ENCODE measurements at regions not wholly inside any gene's neighbourhood (a gene's known extent, or its start where the extent isn't known, plus 50 kb on each side); places are given as distances from the start of the nearest gene placed in this dataset.

DNA sequence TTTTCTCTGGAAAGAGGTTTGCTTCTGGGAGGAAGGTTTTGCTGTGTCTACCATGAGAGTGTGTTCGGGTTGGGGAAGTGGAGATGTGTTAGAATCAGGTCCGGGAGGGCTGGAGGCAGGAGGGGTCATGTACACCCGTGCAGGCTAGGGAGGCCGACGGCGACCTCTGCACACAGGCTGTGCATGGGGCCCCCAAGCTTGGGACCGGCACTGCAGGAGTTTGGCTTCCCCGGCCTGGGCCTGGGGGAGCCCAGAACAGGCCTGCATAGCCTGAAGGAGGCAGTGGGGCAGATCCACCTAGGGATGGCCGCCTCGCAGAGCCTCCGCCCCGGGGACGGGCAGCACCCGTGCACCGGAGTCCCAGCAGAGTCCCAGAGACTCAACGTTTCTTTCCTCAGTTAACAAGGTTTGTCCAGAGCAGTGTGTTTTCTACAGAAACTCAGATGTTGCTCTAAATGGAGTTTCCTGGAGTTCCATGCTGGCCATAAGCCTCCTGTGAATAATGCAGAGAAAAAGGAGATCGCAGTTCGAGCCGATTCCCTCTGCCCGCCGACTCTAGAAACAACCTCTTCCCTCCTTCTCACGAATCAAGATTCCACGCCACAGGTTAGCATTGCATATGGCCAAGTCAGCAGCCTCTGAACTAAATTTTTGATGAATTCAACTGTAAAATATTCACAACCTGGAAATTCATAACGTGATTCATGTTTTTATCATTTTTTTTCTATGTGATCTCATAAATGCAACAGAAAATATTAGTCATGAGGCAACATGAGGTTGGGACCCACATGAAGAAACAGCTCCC lies 427.3 kb downstream of the BRD1 start:
- Histone ChIP-seq H3K27ac (no peak overlapping the region), H3K4me1 (replicated peaks in 1 of 2) (no peaks in the 10 kb centered on the region), H3K27me3 (peaks cover 14% of the 10 kb centered on the region), H3K4me3 (no peak overlapping the region), H3K36me3 (replicated peaks in 1 of 2) (no peaks in the 10 kb centered on the region), H3K9me3 (replicated peaks in 1 of 3) (no peaks in the 10 kb centered on the region)
- no peak for TF ChIP-seq CTCF (IDR thresholded peaks at IDR 0.05)
- TF ChIP-seq POLR2A (IDR thresholded peaks at IDR 0.05) = no peak
- DNase-seq = peak in 1 of 7 donors; percentile 15
- intact Hi-C loops (cut with DNase I) = no loop called here
- 71 to 79% (median 77%) methylated on average over 16 to 24 of the region's 24 CpGs for WGBS, 4 donors

DNA sequence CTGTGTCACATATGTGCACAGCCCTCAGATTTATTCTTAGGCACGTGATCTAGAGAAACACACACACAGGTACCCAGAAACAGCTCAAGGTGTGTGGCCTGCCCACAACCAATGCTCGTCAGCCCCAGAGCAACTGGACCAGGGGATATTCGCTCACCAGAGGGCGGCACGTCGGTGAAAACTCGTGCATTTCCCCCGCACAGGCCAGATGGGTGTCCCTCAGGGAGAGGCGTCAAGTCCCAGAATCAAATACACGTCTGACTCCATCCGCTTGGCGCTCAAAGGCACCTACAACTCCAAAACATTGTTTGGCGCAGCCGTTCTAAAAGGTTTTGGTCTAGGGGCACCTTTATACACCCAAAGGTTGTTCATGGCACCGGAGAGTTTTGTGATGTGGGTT lies 429.0 kb downstream of the BRD1 start:
- no peaks in the 10 kb centered on the region for H3K36me3 ChIP-seq (replicated peaks in 1 of 2)
- TF ChIP-seq POLR2A (IDR thresholded peaks at IDR 0.05) (no peak), CTCF (IDR thresholded peaks at IDR 0.05) (no peak)
- H3K4me3 ChIP-seq = no peak overlapping the region
- no peaks in the 10 kb centered on the region for H3K4me1 ChIP-seq (replicated peaks in 1 of 2)
- 75 to 89% (median 78%) methylated on average over 8 to 15 of the region's 15 CpGs for WGBS, 4 donors
- H3K9me3 ChIP-seq (replicated peaks in 1 of 3) = no peaks in the 10 kb centered on the region
- peak in 1 of 7 donors; percentile 20 for DNase-seq
- peaks cover 14% of the 10 kb centered on the region for H3K27me3 ChIP-seq
- intact Hi-C loops (cut with DNase I) = no loop called here
- no peak overlapping the region for H3K27ac ChIP-seq

DNA sequence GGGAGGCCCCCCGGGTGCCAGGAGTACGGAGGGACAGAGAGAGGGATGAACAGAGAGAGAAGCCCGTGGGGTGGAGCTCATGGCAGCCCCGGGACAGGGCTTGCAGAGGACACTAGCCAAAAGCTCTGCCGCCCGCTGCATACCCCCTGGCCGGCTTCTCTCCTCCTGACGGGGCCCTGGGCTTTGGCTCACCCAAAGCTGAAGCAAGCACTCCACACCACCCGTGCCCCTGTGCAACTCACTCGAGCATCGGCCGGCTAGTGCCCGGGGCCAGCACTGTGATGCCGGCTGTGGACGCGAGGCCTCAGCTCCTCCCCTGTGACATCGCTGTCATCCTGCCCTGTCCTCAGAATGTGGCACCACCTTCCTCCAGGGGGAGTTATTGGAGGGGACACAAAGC lies 429.6 kb downstream of the BRD1 start:
- Histone ChIP-seq H3K36me3 (replicated peaks in 1 of 2) (no peaks in the 10 kb centered on the region), H3K4me1 (replicated peaks in 1 of 2) (no peaks in the 10 kb centered on the region), H3K27ac (no peak overlapping the region), H3K4me3 (no peak overlapping the region), H3K9me3 (replicated peaks in 1 of 3) (no peaks in the 10 kb centered on the region), H3K27me3 (peaks cover 14% of the 10 kb centered on the region)
- DNase-seq = peak in 1 of 7 donors; percentile 17
- intact Hi-C loops (cut with DNase I) = no loop called here
- 76 to 100% (median 84%) methylated on average over 2 to 17 of the region's 17 CpGs for WGBS, 4 donors
- TF ChIP-seq POLR2A (IDR thresholded peaks at IDR 0.05) = no peak
- TF ChIP-seq CTCF (IDR thresholded peaks at IDR 0.05) = no peak

DNA sequence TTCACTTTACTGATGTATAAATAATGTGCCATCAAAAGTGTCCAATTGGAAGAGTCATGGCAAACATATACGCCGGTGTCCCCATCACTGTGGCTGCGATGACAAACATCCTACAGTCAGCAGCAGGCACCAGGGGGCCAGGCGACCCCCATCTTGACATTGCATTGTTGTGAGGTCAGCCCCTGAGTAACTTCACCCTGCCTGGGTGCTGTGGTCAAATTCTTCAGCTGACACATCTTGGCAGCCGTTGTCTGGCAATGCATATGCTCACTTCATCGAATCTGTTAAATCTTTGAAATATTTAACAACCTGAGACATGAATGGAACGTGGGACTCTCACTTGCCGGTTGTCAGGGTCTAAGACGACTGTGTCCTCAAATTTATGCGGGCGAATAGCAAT lies 430.9 kb downstream of the BRD1 start:
- WGBS, 4 donors = 57 to 66% (median 64%) methylated on average over 11 of the region's 11 CpGs
- Histone ChIP-seq H3K4me3 (no peak overlapping the region), H3K4me1 (replicated peaks in 1 of 2) (no peaks in the 10 kb centered on the region), H3K27me3 (peaks cover 19% of the 10 kb centered on the region), H3K9me3 (replicated peaks in 1 of 3) (no peaks in the 10 kb centered on the region), H3K36me3 (replicated peaks in 1 of 2) (no peaks in the 10 kb centered on the region), H3K27ac (no peak overlapping the region)
- intact Hi-C loops (cut with DNase I) = no loop called here
- TF ChIP-seq CTCF (IDR thresholded peaks at IDR 0.05) (no peak), POLR2A (IDR thresholded peaks at IDR 0.05) (no peak)
- peak in 1 of 7 donors; percentile 23 for DNase-seq

Measured in adrenal gland (tissue), 9 donors.